ENCODE measurements at regions not wholly inside any gene's neighbourhood (a gene's known extent, or its start where the extent isn't known, plus 50 kb on each side); places are given as distances from the start of the nearest gene placed in this dataset.

GRCh38 chr4:176925962-176926361 is 133.2 kb upstream of the VEGFC start:
- Mint-ChIP-seq H3K36me3 (ENCODE audit: low read depth) (no peaks in the 10 kb centered on the region), H3K27ac (no peak overlapping the region), H3K27me3 (no peaks in the 10 kb centered on the region), H3K4me1 (ENCODE audit: low read depth) (no peaks in the 10 kb centered on the region), H3K9me3 (no peaks in the 10 kb centered on the region), H3K4me3 (no peak overlapping the region)
- intact Hi-C loops (cut with micrococcal nuclease): no loop called here

- Mint-ChIP-seq H3K4me1 (ENCODE audit: low read depth) (no peaks in the 10 kb centered on the region), H3K4me3 (no peak overlapping the region), H3K9me3 (no peaks in the 10 kb centered on the region), H3K36me3 (ENCODE audit: low read depth) (no peaks in the 10 kb centered on the region), H3K27me3 (no peaks in the 10 kb centered on the region), H3K27ac (no peak overlapping the region)
- intact Hi-C loops (cut with micrococcal nuclease): no loop called here
Measured at GRCh38 chr4:176927117-176927516, 134.4 kb upstream of the VEGFC start.

GRCh38 chr4:176927664-176928063 is 134.9 kb upstream of the VEGFC start:
- no peak overlapping the region for H3K4me3 Mint-ChIP-seq
- H3K4me1 Mint-ChIP-seq (ENCODE audit: low read depth): no peaks in the 10 kb centered on the region
- H3K36me3 Mint-ChIP-seq (ENCODE audit: low read depth): no peaks in the 10 kb centered on the region
- H3K27ac Mint-ChIP-seq: no peak overlapping the region
- intact Hi-C loops (cut with micrococcal nuclease): no loop called here
- H3K27me3 Mint-ChIP-seq: no peaks in the 10 kb centered on the region
- no peaks in the 10 kb centered on the region for H3K9me3 Mint-ChIP-seq

- Mint-ChIP-seq H3K27ac (no peak overlapping the region), H3K4me1 (ENCODE audit: low read depth) (no peaks in the 10 kb centered on the region), H3K36me3 (ENCODE audit: low read depth) (no peaks in the 10 kb centered on the region), H3K9me3 (no peaks in the 10 kb centered on the region), H3K4me3 (no peak overlapping the region), H3K27me3 (no peaks in the 10 kb centered on the region)
- intact Hi-C loops (cut with micrococcal nuclease): no loop called here
Measured at GRCh38 chr4:176939445-176939844, 146.7 kb upstream of the VEGFC start.

- no peaks in the 10 kb centered on the region for H3K27me3 Mint-ChIP-seq
- H3K27ac Mint-ChIP-seq: no peak overlapping the region
- no peak overlapping the region for H3K4me3 Mint-ChIP-seq
- no peaks in the 10 kb centered on the region for H3K4me1 Mint-ChIP-seq (ENCODE audit: low read depth)
- intact Hi-C loops (cut with micrococcal nuclease): no loop called here
- H3K36me3 Mint-ChIP-seq (ENCODE audit: low read depth): no peaks in the 10 kb centered on the region
- no peaks in the 10 kb centered on the region for H3K9me3 Mint-ChIP-seq
Measured at GRCh38 chr4:176945334-176945733, 152.6 kb upstream of the VEGFC start.

GRCh38 chr4:176949029-176949428 is 156.3 kb upstream of the VEGFC start:
- Mint-ChIP-seq H3K27me3 (no peaks in the 10 kb centered on the region), H3K4me3 (no peak overlapping the region), H3K9me3 (no peaks in the 10 kb centered on the region), H3K27ac (no peak overlapping the region), H3K4me1 (ENCODE audit: low read depth) (no peaks in the 10 kb centered on the region), H3K36me3 (ENCODE audit: low read depth) (no peaks in the 10 kb centered on the region)
- intact Hi-C loops (cut with micrococcal nuclease): no loop called here

GRCh38 chr4:176953021-176953420 is 160.3 kb upstream of the VEGFC start:
- H3K4me3 Mint-ChIP-seq: no peak overlapping the region
- H3K27ac Mint-ChIP-seq: no peak overlapping the region
- H3K36me3 Mint-ChIP-seq (ENCODE audit: low read depth): no peaks in the 10 kb centered on the region
- intact Hi-C loops (cut with micrococcal nuclease): no loop called here
- peaks cover 11% of the 10 kb centered on the region for H3K9me3 Mint-ChIP-seq
- no peaks in the 10 kb centered on the region for H3K27me3 Mint-ChIP-seq
- H3K4me1 Mint-ChIP-seq (ENCODE audit: low read depth): no peaks in the 10 kb centered on the region

GRCh38 chr4:176957353-176958118 is 164.8 kb upstream of the VEGFC start:
- Mint-ChIP-seq H3K27me3 (no peaks in the 10 kb centered on the region), H3K9me3 (peaks cover 11% of the 10 kb centered on the region), H3K4me1 (ENCODE audit: low read depth) (no peaks in the 10 kb centered on the region), H3K36me3 (ENCODE audit: low read depth) (no peaks in the 10 kb centered on the region), H3K4me3 (no peak overlapping the region), H3K27ac (no peak overlapping the region)
- intact Hi-C loops (cut with micrococcal nuclease): no loop called here

- Mint-ChIP-seq H3K27ac (no peak overlapping the region), H3K4me3 (no peak overlapping the region), H3K27me3 (no peaks in the 10 kb centered on the region), H3K36me3 (ENCODE audit: low read depth) (no peaks in the 10 kb centered on the region), H3K9me3 (peaks cover 11% of the 10 kb centered on the region), H3K4me1 (ENCODE audit: low read depth) (no peaks in the 10 kb centered on the region)
- intact Hi-C loops (cut with micrococcal nuclease): no loop called here
Measured at GRCh38 chr4:176959980-176960379, 167.3 kb upstream of the VEGFC start.

GRCh38 chr4:176963121-176963520 is 170.4 kb upstream of the VEGFC start:
- Mint-ChIP-seq H3K4me3 (no peak overlapping the region), H3K9me3 (no peaks in the 10 kb centered on the region), H3K36me3 (ENCODE audit: low read depth) (no peaks in the 10 kb centered on the region), H3K27me3 (no peaks in the 10 kb centered on the region), H3K27ac (no peak overlapping the region), H3K4me1 (ENCODE audit: low read depth) (no peaks in the 10 kb centered on the region)
- intact Hi-C loops (cut with micrococcal nuclease): no loop called here

GRCh38 chr4:176964116-176964691 is 171.5 kb upstream of the VEGFC start:
- H3K9me3 Mint-ChIP-seq: no peaks in the 10 kb centered on the region
- no peak overlapping the region for H3K27ac Mint-ChIP-seq
- H3K4me3 Mint-ChIP-seq: no peak overlapping the region
- intact Hi-C loops (cut with micrococcal nuclease): loop anchor here (1.0 kb wide), 1 partner anchor 83 kb away; no protein-coding TSS in a partner anchor
- no peaks in the 10 kb centered on the region for H3K4me1 Mint-ChIP-seq (ENCODE audit: low read depth)
- no peaks in the 10 kb centered on the region for H3K36me3 Mint-ChIP-seq (ENCODE audit: low read depth)
- H3K27me3 Mint-ChIP-seq: peaks cover 2% of the 10 kb centered on the region

GRCh38 chr4:176967586-176967985 is 174.9 kb upstream of the VEGFC start:
- intact Hi-C loops (cut with micrococcal nuclease): no loop called here
- Mint-ChIP-seq H3K9me3 (no peaks in the 10 kb centered on the region), H3K36me3 (ENCODE audit: low read depth) (no peaks in the 10 kb centered on the region), H3K27me3 (peaks cover 2% of the 10 kb centered on the region), H3K4me1 (ENCODE audit: low read depth) (no peaks in the 10 kb centered on the region), H3K4me3 (no peak overlapping the region), H3K27ac (no peak overlapping the region)

- H3K4me1 Mint-ChIP-seq (ENCODE audit: low read depth): no peaks in the 10 kb centered on the region
- no peaks in the 10 kb centered on the region for H3K36me3 Mint-ChIP-seq (ENCODE audit: low read depth)
- no peaks in the 10 kb centered on the region for H3K9me3 Mint-ChIP-seq
- H3K27ac Mint-ChIP-seq: no peak overlapping the region
- H3K4me3 Mint-ChIP-seq: no peak overlapping the region
- intact Hi-C loops (cut with micrococcal nuclease): no loop called here
- peaks cover 2% of the 10 kb centered on the region for H3K27me3 Mint-ChIP-seq
Measured at GRCh38 chr4:176968094-176968493, 175.4 kb upstream of the VEGFC start.

GRCh38 chr4:176969011-176969410 is 176.3 kb upstream of the VEGFC start:
- no peak overlapping the region for H3K4me3 Mint-ChIP-seq
- peaks cover 2% of the 10 kb centered on the region for H3K27me3 Mint-ChIP-seq
- intact Hi-C loops (cut with micrococcal nuclease): no loop called here
- H3K4me1 Mint-ChIP-seq (ENCODE audit: low read depth): no peaks in the 10 kb centered on the region
- no peaks in the 10 kb centered on the region for H3K9me3 Mint-ChIP-seq
- H3K27ac Mint-ChIP-seq: no peak overlapping the region
- no peaks in the 10 kb centered on the region for H3K36me3 Mint-ChIP-seq (ENCODE audit: low read depth)

- Mint-ChIP-seq H3K4me1 (ENCODE audit: low read depth) (no peaks in the 10 kb centered on the region), H3K36me3 (ENCODE audit: low read depth) (no peaks in the 10 kb centered on the region), H3K9me3 (no peaks in the 10 kb centered on the region), H3K27ac (no peak overlapping the region), H3K4me3 (no peak overlapping the region), H3K27me3 (peaks cover 2% of the 10 kb centered on the region)
- intact Hi-C loops (cut with micrococcal nuclease): no loop called here
Measured at GRCh38 chr4:176970853-176971252, 178.1 kb upstream of the VEGFC start.
